K562 (cell line): ENCODE measurements at regions not wholly inside any gene's neighbourhood (a gene's known extent, or its start where the extent isn't known, plus 50 kb on each side); places are given as distances from the start of the nearest gene placed in this dataset.

Experiments
- ATAC-seq: fragments of 200-7000 bp; cut with Tn5 transposase; 3 replicates; pipeline ENCODE4 v1.9.1; 2020; ENCODE audit warnings: moderate library complexity
- BruUV-seq: library from RNA; stranded (reverse); fragments of 400-500 nt; replicated peaks from 2 replicates; lab custom pipeline; 2021; lab: Mats Ljungman, UMichigan
- CTCF ChIA-PET: fragments of 300-600 bp; formaldehyde crosslinking; extraction: SDS; loops from one replicate; lab custom pipeline; 2021; ENCODE audit warnings: low intra/inter-chr PET ratio; lab: Yijun Ruan, JAX
- POLR2A ChIA-PET: fragments of 300-600, 350-650 bp; sonication (Branson Sonifier 250); formaldehyde crosslinking; extraction: SDS; loops from one replicate; lab custom pipeline; 2021; ENCODE audit warnings: antibody characterized with exemption, inconsistent platforms; lab: Yijun Ruan, JAX
- DNase-seq, 4 experiments: peaks; one replicate each; pipeline versions ENCODE4 v3.0.0 to v3.0.0-alpha.2; 2011 to 2018; ENCODE audit warnings: low spot score in 3 of 4, mixed read lengths in 3 of 4; ENCODE audit errors: extremely low read depth in 1 of 4
- FAIRE-seq: peaks from 2 replicates; lab custom pipeline; 2011; peaks lifted over from hg19 to GRCh38; lab: Jason Lieb, UNC
- H2AFZ ChIP-seq: 2 replicates; pipeline ENCODE4 v1.6.0; 2011; ENCODE audit warnings: low read depth, low read length, control low read depth, inconsistent platforms
- H3K27ac ChIP-seq: fragments of 200-600 bp; 3 replicates; pipeline ENCODE4 v1.8.0; 2011; ENCODE audit warnings: low read depth, mild to moderate bottlenecking, control low read depth, inconsistent platforms, low read length, moderate library complexity, mixed read lengths; ENCODE audit errors: extremely low read depth
- H3K27me3 ChIP-seq, 2 experiments: fragments of 300-600 bp in 1 of 2; 2 replicates in 1 of 2; 3 replicates in 1 of 2; pipeline versions ENCODE4 v1.6.0 to v1.8.0; 2011; ENCODE audit warnings: inconsistent platforms in 2 of 2, low read length in 2 of 2, mild to moderate bottlenecking in 1 of 2, mixed read lengths in 1 of 2, moderate library complexity in 1 of 2; ENCODE audit not compliant: control insufficient read depth in 2 of 2, insufficient read depth in 2 of 2
- H3K36me3 ChIP-seq: fragments of 300-600 bp; 3 replicates; pipeline ENCODE4 v1.8.0; 2011; ENCODE audit warnings: mild to moderate bottlenecking, low read length, inconsistent platforms; ENCODE audit not compliant: control insufficient read depth, insufficient read depth
- H3K4me1 ChIP-seq, 2 experiments: fragments of 200-600 bp in 1 of 2; replicated peaks in 1 of 2; 2 replicates in 1 of 2; 3 replicates in 1 of 2; pipeline versions ENCODE4 v1.5.1 to v1.8.0; 2011; ENCODE audit warnings: inconsistent platforms in 2 of 2, low read length in 2 of 2, mild to moderate bottlenecking in 1 of 2, mixed read lengths in 1 of 2, moderate library complexity in 1 of 2; ENCODE audit not compliant: control insufficient read depth in 2 of 2, insufficient read depth in 2 of 2
- H3K4me2 ChIP-seq: 2 replicates; pipeline ENCODE4 v1.6.1; 2011; ENCODE audit warnings: low read length, control low read depth, inconsistent platforms, mixed read lengths; ENCODE audit not compliant: insufficient read depth
- H3K4me3 ChIP-seq: fragments of 200-600 bp; sonication (generic), shearing (Covaris generic); 2 replicates; pipeline ENCODE4 v1.5.1; 2016; ENCODE audit warnings: control low read depth, inconsistent platforms
- H3K79me2 ChIP-seq: fragments of 200-600 bp; 3 replicates; pipeline ENCODE4 v1.8.0; 2011; ENCODE audit warnings: low read length, inconsistent platforms; ENCODE audit not compliant: control insufficient read depth, insufficient read depth
- H3K9ac ChIP-seq, 2 experiments: 2 replicates each; pipeline versions ENCODE4 v1.6.0 to v1.6.1; 2011; ENCODE audit warnings: low read depth in 2 of 2, low read length in 2 of 2, control low read depth in 1 of 2, inconsistent platforms in 1 of 2, mild to moderate bottlenecking in 1 of 2, mixed read lengths in 1 of 2; ENCODE audit not compliant: insufficient read depth in 1 of 2
- H3K9me1 ChIP-seq: one replicate; pipeline ENCODE4 v1.6.0; 2011; ENCODE audit warnings: inconsistent platforms, mild to moderate bottlenecking, low read length, moderate library complexity; ENCODE audit not compliant: control insufficient read depth, insufficient read depth
- H3K9me3 ChIP-seq: replicated peaks from 2 replicates; pipeline ENCODE4 v1.5.1; 2011; ENCODE audit warnings: low read depth, low read length, inconsistent platforms; ENCODE audit not compliant: control insufficient read depth, insufficient read depth
- H4K20me1 ChIP-seq: replicated peaks from 2 replicates; pipeline ENCODE4 v1.6.1; 2011; ENCODE audit warnings: low read length, inconsistent platforms, mixed read lengths; ENCODE audit not compliant: control insufficient read depth, insufficient read depth
- SP1 ChIP-seq: sonication (generic); formaldehyde crosslinking; IDR thresholded peaks from 2 replicates; pipeline ENCODE4 v1.8.1; 2022; ENCODE audit warnings: mild to moderate bottlenecking, missing genetic modification reagents
- WGBS: fragments of 100-300 bp; shearing (Covaris generic); methylation state at CpG from one replicate; pipeline ENCODE4 v1.1.6; 2016; ENCODE audit warnings: low coverage, mixed read lengths; ENCODE audit not compliant: insufficient coverage; ENCODE audit errors: missing lambda C conversion rate; 5-methylcytosine and 5-hydroxymethylcytosine counted together
- in situ Hi-C: fragments of 300-500 bp; cut with MboI; formaldehyde crosslinking; loops from 4 replicates; pipeline ENCODE4 v1.15.0; 2018; ENCODE audit warnings: inconsistent platforms, mixed read lengths
- intact Hi-C: fragments of 100-400 bp; cut with micrococcal nuclease; formaldehyde crosslinking; loops from 2 replicates; pipeline ENCODE4 v1.14.2; 2022
- TF ChIP-seq, protein P1 (sequence below): fragments of 250-450 bp; sonication (Bioruptor Pico); IDR thresholded peaks from 2 replicates; pipeline ENCODE4 v1.4.0; 2020; ENCODE audit warnings: mild to moderate bottlenecking, moderate library complexity

DNA sequence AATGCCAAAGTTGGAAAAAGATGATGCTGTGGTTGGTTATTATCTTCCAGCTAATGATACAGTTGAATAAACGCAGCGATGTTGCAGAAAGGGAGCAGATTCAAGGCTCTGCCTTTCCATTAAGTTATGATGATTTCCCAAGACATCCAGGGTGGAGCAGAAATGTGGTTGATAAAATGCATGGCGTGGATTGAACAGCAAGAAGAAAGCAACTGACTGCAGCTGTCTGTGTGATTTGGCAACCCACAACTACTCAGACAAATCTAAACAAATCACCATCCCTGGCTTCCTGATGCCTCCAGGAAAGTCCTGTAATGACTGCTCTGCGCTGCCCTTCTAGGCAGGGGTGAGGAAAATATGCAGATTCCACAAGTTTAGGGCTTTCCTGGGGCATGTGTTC lies 166.3 kb downstream of the NRP2 start:
- BruUV-seq: no TSS peak
- POLR2A ChIA-PET: no interaction called here
- in situ Hi-C loops: no loop called here

More for the DNA sequence above, 166.3 kb downstream of the NRP2 start:
- FAIRE-seq (no peak), ATAC-seq (no peak), DNase-seq (no peak)
- H3K9ac ChIP-seq: no peak overlapping the region
- H3K4me1 ChIP-seq: no peaks in the 10 kb centered on the region
- WGBS: 0% methylated on average over 4 of the region's 4 CpGs
- CTCF ChIA-PET: no interaction called here
- H3K4me3 ChIP-seq: no peak overlapping the region
- intact Hi-C loops: no loop called here
- H3K27me3 ChIP-seq: peaks cover 0 to 13% of the 10 kb centered on the region in 2 experiments; a peak in 2 of 5 replicates
- H2AFZ ChIP-seq: no peak overlapping the region
- no peaks in the 10 kb centered on the region for H3K79me2 ChIP-seq
- H3K9me3 ChIP-seq: no peaks in the 10 kb centered on the region
- no peaks in the 10 kb centered on the region for H3K36me3 ChIP-seq
- no peak overlapping the region for H3K27ac ChIP-seq
- no peak overlapping the region for H3K4me2 ChIP-seq
- H3K9me1 ChIP-seq: no peaks in the 10 kb centered on the region
- H4K20me1 ChIP-seq: no peaks in the 10 kb centered on the region
- TF ChIP-seq, protein P1, sequence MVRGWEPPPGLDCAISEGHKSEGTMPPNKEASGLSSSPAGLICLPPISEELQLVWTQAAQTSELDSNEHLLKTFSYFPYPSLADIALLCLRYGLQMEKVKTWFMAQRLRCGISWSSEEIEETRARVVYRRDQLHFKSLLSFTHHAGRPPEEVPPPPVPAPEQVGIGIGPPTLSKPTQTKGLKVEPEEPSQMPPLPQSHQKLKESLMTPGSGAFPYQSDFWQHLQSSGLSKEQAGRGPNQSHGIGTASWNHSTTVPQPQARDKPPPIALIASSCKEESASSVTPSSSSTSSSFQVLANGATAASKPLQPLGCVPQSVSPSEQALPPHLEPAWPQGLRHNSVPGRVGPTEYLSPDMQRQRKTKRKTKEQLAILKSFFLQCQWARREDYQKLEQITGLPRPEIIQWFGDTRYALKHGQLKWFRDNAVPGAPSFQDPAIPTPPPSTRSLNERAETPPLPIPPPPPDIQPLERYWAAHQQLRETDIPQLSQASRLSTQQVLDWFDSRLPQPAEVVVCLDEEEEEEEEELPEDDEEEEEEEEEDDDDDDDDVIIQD (CRISPR knock-in tag): no peak
- no peak for TF ChIP-seq SP1 (CRISPR knock-in tag)
